Choroid plexus epithelial cell (primary cell): ENCODE measurements at regions not wholly inside any gene's neighbourhood (a gene's known extent, or its start where the extent isn't known, plus 50 kb on each side); places are given as distances from the start of the nearest gene placed in this dataset.

Experiments used
- DNase-seq: peaks from one replicate; pipeline ENCODE4 v3.0.0-alpha.2; 2010; ENCODE audit warnings: low read depth
- H3K4me3 ChIP-seq: 2 replicates; pipeline ENCODE4 v1.5.1; 2011; ENCODE audit warnings: low read depth, mild to moderate bottlenecking, control low read depth, low read length, moderate library complexity
- TF ChIP-seq, protein P1 (sequence below): conservative IDR thresholded peaks from 2 replicates; pipeline ENCODE4 v1.5.1; 2011; ENCODE audit warnings: low read depth, mild to moderate bottlenecking, control low read depth, inconsistent platforms, low read length, moderate library complexity

DNA sequence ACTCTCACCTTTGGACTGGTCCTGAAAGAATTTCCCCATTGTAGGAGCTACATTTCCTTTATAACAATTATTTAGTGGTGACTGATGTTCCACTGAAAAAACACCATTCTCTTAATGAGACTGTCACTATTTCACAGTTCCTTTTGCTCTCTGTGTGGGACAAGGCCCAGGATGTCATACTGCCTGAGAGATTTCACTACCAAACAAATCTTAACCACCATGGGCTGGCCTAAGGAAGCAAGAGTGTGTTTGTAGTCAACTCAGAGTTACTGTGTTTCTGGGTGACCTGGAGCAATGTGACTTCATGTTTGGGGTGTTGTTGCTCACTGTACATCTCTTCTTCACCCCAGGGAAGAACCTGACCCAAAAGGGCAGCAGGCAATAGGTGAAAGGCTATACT, 50.1 kb upstream of the ZNF608 start:
- H3K4me3 ChIP-seq: no peak overlapping the region
- TF ChIP-seq, protein P1, sequence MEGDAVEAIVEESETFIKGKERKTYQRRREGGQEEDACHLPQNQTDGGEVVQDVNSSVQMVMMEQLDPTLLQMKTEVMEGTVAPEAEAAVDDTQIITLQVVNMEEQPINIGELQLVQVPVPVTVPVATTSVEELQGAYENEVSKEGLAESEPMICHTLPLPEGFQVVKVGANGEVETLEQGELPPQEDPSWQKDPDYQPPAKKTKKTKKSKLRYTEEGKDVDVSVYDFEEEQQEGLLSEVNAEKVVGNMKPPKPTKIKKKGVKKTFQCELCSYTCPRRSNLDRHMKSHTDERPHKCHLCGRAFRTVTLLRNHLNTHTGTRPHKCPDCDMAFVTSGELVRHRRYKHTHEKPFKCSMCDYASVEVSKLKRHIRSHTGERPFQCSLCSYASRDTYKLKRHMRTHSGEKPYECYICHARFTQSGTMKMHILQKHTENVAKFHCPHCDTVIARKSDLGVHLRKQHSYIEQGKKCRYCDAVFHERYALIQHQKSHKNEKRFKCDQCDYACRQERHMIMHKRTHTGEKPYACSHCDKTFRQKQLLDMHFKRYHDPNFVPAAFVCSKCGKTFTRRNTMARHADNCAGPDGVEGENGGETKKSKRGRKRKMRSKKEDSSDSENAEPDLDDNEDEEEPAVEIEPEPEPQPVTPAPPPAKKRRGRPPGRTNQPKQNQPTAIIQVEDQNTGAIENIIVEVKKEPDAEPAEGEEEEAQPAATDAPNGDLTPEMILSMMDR: no peak
- DNase-seq: no peak

DNA sequence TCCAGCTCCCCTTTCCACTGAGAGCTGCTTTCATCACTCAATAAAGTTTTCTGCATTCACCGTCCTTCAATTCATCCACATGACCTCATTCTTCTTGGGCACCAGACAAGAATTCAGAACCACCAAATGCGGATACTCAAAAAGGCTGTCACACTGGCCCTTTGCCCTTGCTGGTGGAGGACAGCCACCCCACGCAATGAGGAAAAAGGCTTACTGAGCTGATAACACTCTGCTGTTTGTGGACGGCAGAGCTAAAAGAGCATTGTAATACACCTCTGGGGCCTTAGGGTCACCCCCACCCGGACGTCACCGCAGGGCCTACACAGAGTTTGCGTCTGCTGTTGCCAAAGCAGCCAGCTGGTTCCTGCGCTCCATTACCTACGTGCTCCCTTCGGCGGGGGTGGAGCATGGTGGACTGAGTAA, 51.2 kb upstream of the ZNF608 start:
- no peak overlapping the region for H3K4me3 ChIP-seq
- TF ChIP-seq, protein P1: no peak
- no peak for DNase-seq

DNA sequence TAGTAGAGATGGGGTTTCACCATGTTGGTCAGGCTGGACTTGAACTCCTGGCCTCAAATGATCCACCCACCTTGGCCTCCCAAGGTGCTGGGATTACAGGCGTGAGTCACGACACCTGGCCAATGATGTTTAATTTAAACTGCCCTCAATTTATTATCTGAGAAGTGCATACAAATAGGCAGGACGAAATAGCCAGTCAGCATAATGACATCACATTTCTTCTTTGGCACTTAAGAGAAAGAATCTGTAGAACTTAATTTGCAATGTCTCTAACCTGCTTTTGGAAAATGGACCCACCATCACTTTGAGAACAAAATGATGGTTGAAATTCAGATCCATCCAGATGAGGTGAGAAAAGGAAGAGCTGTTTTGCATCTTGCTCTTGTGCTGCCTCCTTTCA, 52.5 kb upstream of the ZNF608 start:
- H3K4me3 ChIP-seq: no peak overlapping the region
- TF ChIP-seq, protein P1: no peak
- no peak for DNase-seq

DNA sequence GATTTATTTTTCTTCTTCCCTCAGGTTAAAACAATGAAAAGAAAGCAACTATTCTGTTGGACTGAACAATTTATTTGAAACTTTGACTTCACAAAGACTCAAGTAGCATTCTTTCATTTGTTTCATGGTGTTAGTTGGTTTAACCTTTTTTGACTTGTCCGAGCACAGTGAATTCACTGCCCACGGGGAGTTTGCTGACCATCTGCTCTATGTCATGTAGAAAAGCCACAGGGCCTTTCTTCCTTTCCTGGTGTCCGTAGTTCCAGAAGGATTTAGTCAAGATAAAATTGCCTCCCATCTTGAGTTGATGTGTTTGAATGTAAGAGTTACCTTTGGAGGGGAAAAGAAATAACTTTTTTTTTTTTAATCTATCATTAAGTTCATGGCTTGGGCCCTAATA, 55.1 kb upstream of the ZNF608 start:
- no peak for DNase-seq
- H3K4me3 ChIP-seq: no peak overlapping the region
- TF ChIP-seq, protein P1: no peak

DNA sequence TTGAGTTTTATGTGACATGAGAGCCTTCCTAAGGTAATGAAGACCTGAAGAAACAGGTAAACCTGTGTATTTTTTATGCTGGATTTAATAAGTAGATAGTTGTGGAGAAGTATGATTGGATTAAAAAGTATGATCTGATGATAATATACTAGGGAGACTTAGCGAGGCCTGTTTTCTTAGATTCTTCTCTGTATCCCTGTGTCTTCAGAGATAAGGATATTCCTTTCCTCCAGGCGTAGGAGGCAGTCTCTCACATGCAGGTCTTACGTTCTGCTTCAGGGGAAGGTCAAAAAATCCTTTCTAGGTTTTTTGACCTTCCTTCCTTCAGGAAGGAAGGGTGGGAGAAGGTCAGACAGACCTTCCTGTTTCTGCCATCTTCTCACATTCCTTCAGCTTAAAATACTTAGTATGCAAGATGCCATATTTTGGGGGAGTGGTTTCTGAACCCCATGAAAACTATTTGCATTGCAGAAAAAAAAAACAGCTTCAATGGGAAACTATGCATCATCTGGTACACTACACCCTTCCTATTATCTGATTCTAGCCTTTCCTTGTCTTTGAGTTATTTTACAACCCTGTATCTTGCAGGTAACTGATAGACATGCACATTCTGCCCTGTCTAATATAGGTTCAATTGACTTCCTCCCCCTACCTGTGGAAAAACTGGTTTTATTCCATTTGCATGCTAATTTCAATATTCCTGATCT, 57.3 kb upstream of the ZNF608 start:
- H3K4me3 ChIP-seq: no peak overlapping the region
- TF ChIP-seq, protein P1: no peak
- no peak for DNase-seq

DNA sequence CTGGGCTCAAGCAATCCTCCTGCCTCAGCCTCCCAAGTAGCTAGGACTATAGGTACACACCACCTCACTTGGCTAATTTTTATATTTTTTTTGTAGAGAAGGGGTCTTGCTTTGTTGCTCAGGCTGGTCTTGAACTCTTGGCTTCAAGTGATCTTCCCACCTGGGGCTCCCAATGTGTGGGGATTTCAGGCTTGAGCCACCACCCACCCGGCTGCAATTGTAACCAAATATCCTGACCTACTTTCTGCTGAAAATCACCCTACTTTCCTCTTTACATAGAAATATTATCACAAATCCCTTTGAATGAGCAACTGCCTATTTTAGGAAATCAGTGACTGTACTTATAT, 59.6 kb upstream of the ZNF608 start:
- no peak for DNase-seq
- TF ChIP-seq, protein P1: no peak
- H3K4me3 ChIP-seq: no peak overlapping the region

DNA sequence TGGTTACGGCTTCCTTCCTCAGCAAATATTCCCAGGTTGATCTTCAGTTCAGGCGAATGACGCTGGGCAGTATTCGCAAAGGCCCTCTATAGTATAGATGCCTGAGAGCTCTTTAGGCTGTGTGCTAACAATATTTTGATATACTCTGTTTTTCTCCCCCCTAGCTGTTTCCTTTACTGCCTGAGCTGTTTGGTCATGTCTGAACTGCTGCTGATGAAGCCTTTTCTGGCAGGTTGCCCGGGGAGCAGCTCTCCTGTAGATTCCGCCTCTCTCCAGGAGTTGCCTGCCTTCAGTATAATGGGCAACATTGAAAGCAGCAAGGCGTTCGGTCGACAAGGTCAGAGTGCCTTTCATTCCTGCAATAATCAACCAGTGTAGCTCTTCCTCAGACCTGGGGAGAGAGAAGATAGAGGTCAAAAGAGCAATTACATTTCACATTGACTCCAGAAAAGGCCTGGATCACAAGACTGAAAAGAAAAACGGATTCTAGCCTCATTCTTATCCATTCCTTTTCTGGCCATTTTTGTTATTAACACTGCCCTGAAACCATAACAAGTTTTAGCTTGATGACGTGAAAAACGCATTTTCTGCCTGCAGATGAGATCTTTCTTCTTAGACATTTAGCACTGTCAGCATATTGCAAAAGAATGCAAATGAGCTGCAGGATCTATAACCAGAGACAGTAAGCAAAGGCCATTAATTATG, 60.1 kb upstream of the ZNF608 start:
- no peak overlapping the region for H3K4me3 ChIP-seq
- peak; percentile 98 for DNase-seq
- TF ChIP-seq, protein P1: peak; percentile 11
